ENCODE measurements at regions not wholly inside any gene's neighbourhood (a gene's known extent, or its start where the extent isn't known, plus 50 kb on each side); places are given as distances from the start of the nearest gene placed in this dataset.

DNA sequence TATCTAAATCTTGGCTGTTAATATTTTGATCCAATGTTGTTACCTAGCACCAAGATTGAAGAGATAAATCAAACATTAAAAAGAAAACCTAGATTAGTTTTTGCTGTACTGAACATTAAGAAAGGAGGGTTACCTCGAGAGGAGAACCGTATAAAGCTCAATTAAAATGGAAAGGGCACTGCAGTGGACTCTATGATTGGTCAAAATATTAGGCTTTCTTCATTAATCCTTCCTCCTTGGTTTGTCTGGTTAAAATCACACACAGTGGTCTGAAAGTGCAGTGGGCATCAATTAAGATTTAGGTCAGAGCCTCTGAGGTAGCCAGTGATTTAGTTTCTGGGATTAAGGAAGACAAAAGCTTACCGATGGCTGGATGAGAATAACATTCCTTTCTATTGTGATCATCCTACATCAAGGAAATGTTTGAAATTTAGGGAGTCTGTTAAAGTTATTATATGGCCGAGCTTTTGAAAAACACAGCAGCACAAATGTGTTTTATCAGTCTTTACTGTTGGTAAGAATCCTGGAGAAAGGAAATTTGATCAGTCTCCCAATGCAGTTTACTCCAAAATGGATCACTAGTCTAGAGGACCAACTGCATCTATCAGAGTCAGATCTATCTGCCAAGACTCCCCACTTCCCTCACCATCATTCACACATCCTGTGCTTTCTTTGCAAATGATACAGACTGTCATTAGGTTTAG is 134.6 kb upstream of the NEDD9 start:
- Histone ChIP-seq H4K8ac (ENCODE audit: low read length) (no peak overlapping the region), H3K4me3 (ENCODE audit: insufficient read depth in 1 of 2, low read depth in 1 of 2, low read length in 2 of 2) (no peak overlapping the region)

DNA sequence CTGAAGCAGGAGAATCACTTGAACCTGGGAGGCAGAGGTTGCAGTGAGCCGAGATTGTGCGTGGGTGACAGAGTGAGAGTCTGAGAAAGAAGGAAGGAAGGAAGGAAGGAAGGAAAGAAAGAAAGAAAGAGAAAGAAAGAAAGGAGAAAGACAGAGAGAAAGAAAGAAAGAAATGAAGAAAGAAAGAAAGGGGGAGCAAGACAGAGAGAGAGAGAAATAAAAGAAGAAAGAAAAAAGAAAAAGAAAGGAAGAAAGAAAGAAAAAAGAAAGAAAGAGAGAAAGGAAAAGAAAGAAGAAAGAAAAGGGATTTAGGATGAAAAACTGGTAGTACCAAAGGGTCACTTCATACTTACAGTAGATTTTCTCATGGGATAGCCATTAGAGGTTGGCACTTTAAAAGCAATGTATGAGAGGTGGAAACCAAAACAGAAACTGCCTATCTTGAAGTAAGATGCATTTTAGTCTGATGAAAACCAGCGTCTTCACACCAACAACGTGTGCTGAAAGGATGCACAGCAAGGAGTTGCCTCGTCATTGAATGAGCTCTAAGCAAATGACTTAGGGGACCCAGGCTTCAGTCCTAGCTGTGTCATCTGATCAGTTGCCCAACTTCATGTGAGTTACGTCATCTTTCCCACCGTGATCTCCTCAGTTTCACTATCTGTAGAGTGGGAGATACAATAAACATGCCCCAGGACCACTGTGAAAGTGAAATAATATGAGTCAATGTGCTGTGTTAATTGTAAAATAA is 133.9 kb upstream of the NEDD9 start:
- H2BK5ac ChIP-seq (ENCODE audit: low read depth, low read length, poor library complexity, severe bottlenecking): no peak overlapping the region
- peak overlapping the region; percentile 31 for H2AK5ac ChIP-seq (ENCODE audit: low read length, severe bottlenecking)
- no peak for DNase-seq
- H3K23ac ChIP-seq (ENCODE audit: low read length in 2 of 2): no peak overlapping the region
- H3K18ac ChIP-seq (ENCODE audit: low read depth in 1 of 2, low read length in 2 of 2): no peak overlapping the region
- peak overlapping the region in 1 of 2 experiments; percentile 72 for H2BK12ac ChIP-seq (ENCODE audit: low read length in 2 of 2)
- H3K4me3 ChIP-seq (ENCODE audit: insufficient read depth in 1 of 2, low read depth in 1 of 2, low read length in 2 of 2): no peak overlapping the region
- no peak overlapping the region for H2BK15ac ChIP-seq (ENCODE audit: low read depth, poor library complexity, severe bottlenecking)
- H2AFZ ChIP-seq (ENCODE audit: low read depth, low read length): no peak overlapping the region
- no peaks in the 10 kb centered on the region for H3K79me1 ChIP-seq (replicated peaks; ENCODE audit: low read length, poor library complexity, severe bottlenecking)
- no peak overlapping the region for H3K4ac ChIP-seq (ENCODE audit: low read depth in 1 of 2, low read length in 2 of 2)
- no peak overlapping the region for H3K9ac ChIP-seq (ENCODE audit: low read length)
- no peak overlapping the region for H4K91ac ChIP-seq (ENCODE audit: low read length)
- H3K9me3 ChIP-seq (ENCODE audit: control insufficient read depth, low read length): no peaks in the 10 kb centered on the region
- no peak overlapping the region for H3K4me2 ChIP-seq (ENCODE audit: low read length, poor library complexity, severe bottlenecking)
- no peak overlapping the region for H2BK120ac ChIP-seq (ENCODE audit: low read depth, low read length)
- H3K27me3 ChIP-seq (ENCODE audit: control insufficient read depth in 1 of 2, insufficient read depth in 1 of 2, low read length in 2 of 2): no peaks in the 10 kb centered on the region
- no peak overlapping the region for H3K14ac ChIP-seq (ENCODE audit: low read length in 2 of 2)
- H4K8ac ChIP-seq (ENCODE audit: low read length): no peak overlapping the region
- H3K36me3 ChIP-seq (ENCODE audit: control insufficient read depth in 1 of 2, insufficient read depth in 2 of 2, low read depth in 1 of 2, low read length in 2 of 2): no peaks in the 10 kb centered on the region
- peaks cover 15% of the 10 kb centered on the region for H3K4me1 ChIP-seq (ENCODE audit: control insufficient read depth, insufficient read depth, low read depth, low read length)
- WGBS: 94% methylated on average over 7 of the region's 7 CpGs
- peak overlapping the region; percentile 98 for H3K27ac ChIP-seq (ENCODE audit: low read length, poor library complexity, severe bottlenecking)

More for the DNA sequence above, 134.6 kb upstream of the NEDD9 start:
- no peak overlapping the region for H2AK5ac ChIP-seq (ENCODE audit: low read length, severe bottlenecking)
- no peak overlapping the region for H3K18ac ChIP-seq (ENCODE audit: low read depth in 1 of 2, low read length in 2 of 2)
- H2BK120ac ChIP-seq (ENCODE audit: low read depth, low read length): no peak overlapping the region
- 68% methylated on average over 3 of the region's 4 CpGs for WGBS
- H3K4ac ChIP-seq (ENCODE audit: low read depth in 1 of 2, low read length in 2 of 2): no peak overlapping the region
- no peaks in the 10 kb centered on the region for H3K79me1 ChIP-seq (replicated peaks; ENCODE audit: low read length, poor library complexity, severe bottlenecking)
- H2BK12ac ChIP-seq (ENCODE audit: low read length in 2 of 2): no peak overlapping the region
- no peak for DNase-seq
- H3K4me1 ChIP-seq (ENCODE audit: control insufficient read depth, insufficient read depth, low read depth, low read length): peaks cover 15% of the 10 kb centered on the region
- no peak overlapping the region for H3K14ac ChIP-seq (ENCODE audit: low read length in 2 of 2)
- H2BK15ac ChIP-seq (ENCODE audit: low read depth, poor library complexity, severe bottlenecking): no peak overlapping the region
- no peak overlapping the region for H4K91ac ChIP-seq (ENCODE audit: low read length)
- H3K9me3 ChIP-seq (ENCODE audit: control insufficient read depth, low read length): no peaks in the 10 kb centered on the region
- no peaks in the 10 kb centered on the region for H3K36me3 ChIP-seq (ENCODE audit: control insufficient read depth in 1 of 2, insufficient read depth in 2 of 2, low read depth in 1 of 2, low read length in 2 of 2)
- peak overlapping the region; percentile 80 for H2BK5ac ChIP-seq (ENCODE audit: low read depth, low read length, poor library complexity, severe bottlenecking)
- peak overlapping the region; percentile 10 for H3K4me2 ChIP-seq (ENCODE audit: low read length, poor library complexity, severe bottlenecking)
- no peak overlapping the region for H2AFZ ChIP-seq (ENCODE audit: low read depth, low read length)
- H3K27ac ChIP-seq (ENCODE audit: low read length, poor library complexity, severe bottlenecking): peak overlapping the region; percentile 98
- H3K23ac ChIP-seq (ENCODE audit: low read length in 2 of 2): no peak overlapping the region
- H3K9ac ChIP-seq (ENCODE audit: low read length): no peak overlapping the region
- H3K27me3 ChIP-seq (ENCODE audit: control insufficient read depth in 1 of 2, insufficient read depth in 1 of 2, low read length in 2 of 2): no peaks in the 10 kb centered on the region

DNA sequence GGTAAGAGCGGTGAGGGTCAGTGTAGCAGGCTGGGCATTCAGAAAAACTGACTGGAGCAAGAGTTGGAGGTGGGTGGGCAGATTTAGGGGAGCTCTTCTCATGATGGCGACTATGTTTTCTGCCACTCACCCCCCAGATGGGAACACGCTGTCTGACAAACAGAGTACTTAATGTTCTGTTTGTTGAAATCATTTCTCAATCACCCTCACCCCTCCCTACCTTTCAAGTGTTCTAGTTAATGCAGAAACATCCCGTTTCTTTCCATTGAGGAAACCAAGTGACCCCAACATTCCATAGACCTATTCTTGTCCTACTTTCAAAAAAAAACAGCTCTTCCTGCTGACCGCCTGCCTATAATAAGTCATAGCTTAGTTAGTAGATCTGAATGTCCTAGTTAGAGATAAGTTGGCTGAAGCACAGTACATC is 132.5 kb upstream of the NEDD9 start:
- H3K14ac ChIP-seq (ENCODE audit: low read length in 2 of 2): no peak overlapping the region
- no peaks in the 10 kb centered on the region for H3K79me1 ChIP-seq (replicated peaks; ENCODE audit: low read length, poor library complexity, severe bottlenecking)
- H3K9ac ChIP-seq (ENCODE audit: low read length): no peak overlapping the region
- no peak overlapping the region for H3K4ac ChIP-seq (ENCODE audit: low read depth in 1 of 2, low read length in 2 of 2)
- no peak overlapping the region for H4K91ac ChIP-seq (ENCODE audit: low read length)
- H2AFZ ChIP-seq (ENCODE audit: low read depth, low read length): no peak overlapping the region
- H2BK15ac ChIP-seq (ENCODE audit: low read depth, poor library complexity, severe bottlenecking): no peak overlapping the region
- no peak overlapping the region for H2BK12ac ChIP-seq (ENCODE audit: low read length in 2 of 2)
- no peaks in the 10 kb centered on the region for H3K27me3 ChIP-seq (ENCODE audit: control insufficient read depth in 1 of 2, insufficient read depth in 1 of 2, low read length in 2 of 2)
- 81% methylated on average over 4 of the region's 5 CpGs for WGBS
- no peak overlapping the region for H3K27ac ChIP-seq (ENCODE audit: low read length, poor library complexity, severe bottlenecking)
- no peak overlapping the region for H3K23ac ChIP-seq (ENCODE audit: low read length in 2 of 2)
- no peaks in the 10 kb centered on the region for H3K36me3 ChIP-seq (ENCODE audit: control insufficient read depth in 1 of 2, insufficient read depth in 2 of 2, low read depth in 1 of 2, low read length in 2 of 2)
- H4K8ac ChIP-seq (ENCODE audit: low read length): no peak overlapping the region
- H3K4me2 ChIP-seq (ENCODE audit: low read length, poor library complexity, severe bottlenecking): no peak overlapping the region
- H3K18ac ChIP-seq (ENCODE audit: low read depth in 1 of 2, low read length in 2 of 2): no peak overlapping the region
- H3K9me3 ChIP-seq (ENCODE audit: control insufficient read depth, low read length): no peaks in the 10 kb centered on the region
- no peak overlapping the region for H2AK5ac ChIP-seq (ENCODE audit: low read length, severe bottlenecking)
- H3K4me3 ChIP-seq (ENCODE audit: insufficient read depth in 1 of 2, low read depth in 1 of 2, low read length in 2 of 2): no peak overlapping the region
- peak; percentile 65 for DNase-seq
- H2BK5ac ChIP-seq (ENCODE audit: low read depth, low read length, poor library complexity, severe bottlenecking): no peak overlapping the region
- peaks cover 10% of the 10 kb centered on the region for H3K4me1 ChIP-seq (ENCODE audit: control insufficient read depth, insufficient read depth, low read depth, low read length)
- H2BK120ac ChIP-seq (ENCODE audit: low read depth, low read length): no peak overlapping the region

DNA sequence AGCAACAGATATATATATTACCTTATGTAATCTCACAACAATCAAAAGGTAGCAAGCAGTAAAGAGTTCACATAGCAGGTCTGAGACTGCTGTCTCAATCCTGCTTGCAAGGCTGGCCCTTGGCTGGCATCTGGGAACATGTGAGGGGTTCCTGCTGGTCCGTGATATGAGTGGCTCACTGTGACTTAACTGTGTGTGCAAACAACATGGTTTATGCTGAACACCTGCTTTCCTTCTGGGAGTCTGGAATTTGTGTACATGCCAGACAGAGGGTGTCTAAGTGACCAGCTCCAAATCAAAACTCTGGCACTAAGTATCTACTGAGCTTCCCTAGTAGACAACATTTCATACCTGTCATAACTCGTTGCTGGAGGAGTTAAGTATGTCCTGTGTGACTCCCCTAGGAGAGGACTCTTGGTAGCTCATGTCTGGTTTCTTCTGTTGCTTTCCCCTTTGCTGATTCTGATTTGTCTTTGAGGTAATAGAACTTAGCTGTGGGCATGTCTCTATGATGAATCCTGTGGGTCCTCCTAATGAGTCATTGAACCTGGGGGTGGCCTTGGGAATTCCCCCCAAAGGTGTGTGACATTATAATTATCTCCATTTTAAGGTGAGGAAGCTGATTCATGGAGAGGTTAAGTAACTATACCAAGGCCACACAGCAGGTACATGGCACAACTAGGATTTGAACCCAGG is 131.6 kb upstream of the NEDD9 start:
- Histone ChIP-seq H3K27me3 (ENCODE audit: control insufficient read depth in 1 of 2, insufficient read depth in 1 of 2, low read length in 2 of 2) (no peaks in the 10 kb centered on the region), H3K18ac (ENCODE audit: low read depth in 1 of 2, low read length in 2 of 2) (no peak overlapping the region), H4K8ac (ENCODE audit: low read length) (no peak overlapping the region), H3K79me1 (replicated peaks; ENCODE audit: low read length, poor library complexity, severe bottlenecking) (no peaks in the 10 kb centered on the region), H4K91ac (ENCODE audit: low read length) (no peak overlapping the region), H2BK15ac (ENCODE audit: low read depth, poor library complexity, severe bottlenecking) (no peak overlapping the region), H2BK12ac (ENCODE audit: low read length in 2 of 2) (peak overlapping the region in 1 of 2 experiments; percentile 42), H2AFZ (ENCODE audit: low read depth, low read length) (no peak overlapping the region), H3K9me3 (ENCODE audit: control insufficient read depth, low read length) (no peaks in the 10 kb centered on the region), H3K27ac (ENCODE audit: low read length, poor library complexity, severe bottlenecking) (no peak overlapping the region), H3K9ac (ENCODE audit: low read length) (no peak overlapping the region), H2AK5ac (ENCODE audit: low read length, severe bottlenecking) (peak overlapping the region; percentile 34), H2BK120ac (ENCODE audit: low read depth, low read length) (no peak overlapping the region), H3K14ac (ENCODE audit: low read length in 2 of 2) (no peak overlapping the region), H3K23ac (ENCODE audit: low read length in 2 of 2) (peak overlapping the region in 1 of 2 experiments; percentile 61), H3K4ac (ENCODE audit: low read depth in 1 of 2, low read length in 2 of 2) (no peak overlapping the region), H3K36me3 (ENCODE audit: control insufficient read depth in 1 of 2, insufficient read depth in 2 of 2, low read depth in 1 of 2, low read length in 2 of 2) (no peaks in the 10 kb centered on the region), H2BK5ac (ENCODE audit: low read depth, low read length, poor library complexity, severe bottlenecking) (no peak overlapping the region), H3K4me3 (ENCODE audit: insufficient read depth in 1 of 2, low read depth in 1 of 2, low read length in 2 of 2) (no peak overlapping the region), H3K4me1 (ENCODE audit: control insufficient read depth, insufficient read depth, low read depth, low read length) (peaks cover 10% of the 10 kb centered on the region), H3K4me2 (ENCODE audit: low read length, poor library complexity, severe bottlenecking) (no peak overlapping the region)
- DNase-seq: peak; percentile 45
- WGBS: 56% methylated on average over 2 of the region's 2 CpGs
